Astrocyte (in vitro differentiated cells and primary cell): ENCODE measurements at regions not wholly inside any gene's neighbourhood (a gene's known extent, or its start where the extent isn't known, plus 50 kb on each side); places are given as distances from the start of the nearest gene placed in this dataset.

ENCODE experiments used
- DNase-seq: peaks from one replicate; pipeline ENCODE4 v3.0.0-alpha.2; 2010; ENCODE audit warnings: low read depth
- FAIRE-seq: peaks from 2 replicates; lab custom pipeline; 2011; peaks lifted over from hg19 to GRCh38; lab: Jason Lieb, UNC
- H2AFZ ChIP-seq: 2 replicates; pipeline ENCODE4 v1.6.0; 2012; ENCODE audit warnings: low read depth, low read length, inconsistent platforms
- H3K27ac ChIP-seq: 2 replicates; pipeline ENCODE4 v1.5.1; 2011; ENCODE audit warnings: low read depth, low read length, inconsistent platforms
- H3K27me3 ChIP-seq: 2 replicates; pipeline ENCODE4 v1.6.0; 2011; ENCODE audit warnings: low read length, inconsistent platforms; ENCODE audit not compliant: insufficient read depth
- H3K36me3 ChIP-seq: 2 replicates; pipeline ENCODE4 v1.5.1; 2011; ENCODE audit warnings: low read length, inconsistent platforms; ENCODE audit not compliant: insufficient read depth
- H3K4me1 ChIP-seq: 2 replicates; pipeline ENCODE4 v1.5.1; 2011; ENCODE audit warnings: low read length, inconsistent platforms; ENCODE audit not compliant: insufficient read depth
- H3K4me2 ChIP-seq: 2 replicates; pipeline ENCODE4 v1.6.0; 2012; ENCODE audit warnings: low read length, inconsistent platforms
- H3K4me3 ChIP-seq: 2 replicates; pipeline ENCODE4 v1.5.1; 2011; ENCODE audit warnings: low read depth, mild to moderate bottlenecking, low read length, inconsistent platforms; ENCODE audit not compliant: insufficient read depth
- H3K79me2 ChIP-seq: 2 replicates; pipeline ENCODE4 v1.6.0; 2012; ENCODE audit warnings: mild to moderate bottlenecking, low read length, inconsistent platforms; ENCODE audit not compliant: insufficient read depth
- H3K9ac ChIP-seq: 2 replicates; pipeline ENCODE4 v1.6.0; 2012; ENCODE audit warnings: mild to moderate bottlenecking, low read length, inconsistent platforms
- H3K9me3 ChIP-seq: 2 replicates; pipeline ENCODE4 v1.5.1; 2012; ENCODE audit warnings: low read depth, mild to moderate bottlenecking, low read length, inconsistent platforms; ENCODE audit not compliant: insufficient read depth
- H4K20me1 ChIP-seq: 2 replicates; pipeline ENCODE4 v1.6.0; 2012; ENCODE audit warnings: low read length, inconsistent platforms; ENCODE audit not compliant: insufficient read depth
- H3K27ac Mint-ChIP-seq: one replicate; pipeline ENCODE4 v1.8.0; 2021; ENCODE audit warnings: mild to moderate bottlenecking, mixed read lengths; ENCODE audit not compliant: unreplicated experiment
- H3K27me3 Mint-ChIP-seq: one replicate; pipeline ENCODE4 v1.8.0; 2021; ENCODE audit warnings: low read depth, mixed read lengths; ENCODE audit not compliant: unreplicated experiment
- H3K36me3 Mint-ChIP-seq: one replicate; pipeline ENCODE4 v1.8.0; 2021; ENCODE audit warnings: low read depth, mixed read lengths; ENCODE audit not compliant: unreplicated experiment
- H3K4me1 Mint-ChIP-seq: one replicate; pipeline ENCODE4 v1.8.0; 2021; ENCODE audit warnings: low read depth, mixed read lengths; ENCODE audit not compliant: unreplicated experiment
- H3K4me3 Mint-ChIP-seq: one replicate; pipeline ENCODE4 v1.8.0; 2021; ENCODE audit warnings: mild to moderate bottlenecking, moderate library complexity, mixed read lengths; ENCODE audit not compliant: unreplicated experiment
- H3K9me3 Mint-ChIP-seq: one replicate; pipeline ENCODE4 v1.8.0; 2021; ENCODE audit warnings: mild to moderate bottlenecking, mixed read lengths; ENCODE audit not compliant: unreplicated experiment
- EZH2 ChIP-seq: IDR thresholded peaks from 2 replicates; pipeline ENCODE4 v1.6.1; 2012; ENCODE audit warnings: mild to moderate bottlenecking, low read length, inconsistent platforms; ENCODE audit not compliant: insufficient read depth
- TF ChIP-seq, protein P1 (sequence below): IDR thresholded peaks from 2 replicates; pipeline ENCODE4 v1.5.1; 2011; ENCODE audit warnings: low read depth, mild to moderate bottlenecking, inconsistent platforms, low read length, moderate library complexity; ENCODE audit not compliant: insufficient read depth

DNA sequence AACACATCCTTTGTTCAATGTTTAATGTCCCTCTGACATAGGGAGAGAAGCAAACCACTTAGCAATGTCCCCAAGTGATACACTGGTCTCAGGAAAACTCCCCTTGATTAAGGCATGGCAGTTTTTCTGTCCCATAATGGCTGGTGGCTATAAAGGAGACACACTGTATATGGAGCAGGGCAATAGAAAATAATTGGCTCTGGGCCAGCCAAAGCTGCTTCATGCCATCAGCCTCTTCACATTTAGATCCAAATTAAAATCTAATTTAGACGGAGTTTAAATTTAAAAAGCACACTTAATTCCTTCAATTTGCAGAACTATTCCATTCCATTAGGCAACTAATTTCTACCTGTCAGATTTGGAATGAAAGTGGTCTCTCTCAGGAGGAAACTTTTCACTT, 638.1 kb downstream of the DSC3 start:
- Histone ChIP-seq H3K79me2 (no peaks in the 10 kb centered on the region), H3K4me1 (no peaks in the 10 kb centered on the region), H2AFZ (no peak overlapping the region), H3K4me3 (no peak overlapping the region), H3K27ac (no peak overlapping the region), H3K9ac (no peak overlapping the region), H3K27me3 (no peaks in the 10 kb centered on the region), H3K9me3 (no peaks in the 10 kb centered on the region), H4K20me1 (no peaks in the 10 kb centered on the region), H3K4me2 (no peak overlapping the region), H3K36me3 (no peaks in the 10 kb centered on the region)
- no peaks in the 10 kb centered on the region for H3K36me3 Mint-ChIP-seq
- TF ChIP-seq EZH2 = no peak
- TF ChIP-seq, protein P1, sequence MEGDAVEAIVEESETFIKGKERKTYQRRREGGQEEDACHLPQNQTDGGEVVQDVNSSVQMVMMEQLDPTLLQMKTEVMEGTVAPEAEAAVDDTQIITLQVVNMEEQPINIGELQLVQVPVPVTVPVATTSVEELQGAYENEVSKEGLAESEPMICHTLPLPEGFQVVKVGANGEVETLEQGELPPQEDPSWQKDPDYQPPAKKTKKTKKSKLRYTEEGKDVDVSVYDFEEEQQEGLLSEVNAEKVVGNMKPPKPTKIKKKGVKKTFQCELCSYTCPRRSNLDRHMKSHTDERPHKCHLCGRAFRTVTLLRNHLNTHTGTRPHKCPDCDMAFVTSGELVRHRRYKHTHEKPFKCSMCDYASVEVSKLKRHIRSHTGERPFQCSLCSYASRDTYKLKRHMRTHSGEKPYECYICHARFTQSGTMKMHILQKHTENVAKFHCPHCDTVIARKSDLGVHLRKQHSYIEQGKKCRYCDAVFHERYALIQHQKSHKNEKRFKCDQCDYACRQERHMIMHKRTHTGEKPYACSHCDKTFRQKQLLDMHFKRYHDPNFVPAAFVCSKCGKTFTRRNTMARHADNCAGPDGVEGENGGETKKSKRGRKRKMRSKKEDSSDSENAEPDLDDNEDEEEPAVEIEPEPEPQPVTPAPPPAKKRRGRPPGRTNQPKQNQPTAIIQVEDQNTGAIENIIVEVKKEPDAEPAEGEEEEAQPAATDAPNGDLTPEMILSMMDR = no peak
- no peak for FAIRE-seq
- peaks cover under 1% of the 10 kb centered on the region for H3K9me3 Mint-ChIP-seq
- no peak overlapping the region for H3K27ac Mint-ChIP-seq
- DNase-seq = no peak
- no peaks in the 10 kb centered on the region for H3K27me3 Mint-ChIP-seq
- H3K4me1 Mint-ChIP-seq = no peaks in the 10 kb centered on the region
- H3K4me3 Mint-ChIP-seq = no peak overlapping the region

GRCh38 chr18:30403278-30403677, 639.3 kb downstream of the DSC3 start:
- no peaks in the 10 kb centered on the region for H3K36me3 ChIP-seq
- H3K4me3 Mint-ChIP-seq = no peak overlapping the region
- H3K27ac Mint-ChIP-seq = no peak overlapping the region
- DNase-seq (no peak), FAIRE-seq (no peak)
- H3K9me3 ChIP-seq = no peaks in the 10 kb centered on the region
- H3K4me3 ChIP-seq = no peak overlapping the region
- H3K36me3 Mint-ChIP-seq = no peaks in the 10 kb centered on the region
- H3K4me2 ChIP-seq = no peak overlapping the region
- TF ChIP-seq, protein P1 = no peak
- TF ChIP-seq EZH2 = no peak
- no peaks in the 10 kb centered on the region for H4K20me1 ChIP-seq
- no peaks in the 10 kb centered on the region for H3K27me3 Mint-ChIP-seq
- no peak overlapping the region for H3K9ac ChIP-seq
- H3K9me3 Mint-ChIP-seq = no peaks in the 10 kb centered on the region
- H3K27me3 ChIP-seq = no peaks in the 10 kb centered on the region
- no peaks in the 10 kb centered on the region for H3K4me1 ChIP-seq
- H3K79me2 ChIP-seq = no peaks in the 10 kb centered on the region
- H3K4me1 Mint-ChIP-seq = no peaks in the 10 kb centered on the region
- no peak overlapping the region for H2AFZ ChIP-seq
- no peak overlapping the region for H3K27ac ChIP-seq

DNA sequence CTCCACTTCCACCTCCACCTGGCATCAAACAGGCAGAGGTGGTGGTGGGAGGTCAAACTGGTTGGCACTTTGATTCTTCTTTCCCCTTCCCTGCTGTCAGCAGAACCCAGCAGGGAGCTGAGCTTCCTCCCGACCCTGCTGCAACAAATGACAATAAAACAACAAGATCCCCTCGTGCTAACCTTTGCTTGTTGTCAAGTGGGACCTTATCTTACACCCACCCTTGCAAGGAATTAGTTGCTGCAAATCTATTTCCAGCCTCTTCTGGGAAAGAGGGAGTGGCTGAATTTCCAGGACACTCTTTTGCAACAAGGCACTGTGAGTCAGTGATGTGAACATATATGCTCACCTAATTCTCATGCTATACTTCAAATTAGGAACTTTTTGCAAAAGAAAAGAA, 655.1 kb downstream of the DSC3 start:
- FAIRE-seq = no peak
- H3K4me2 ChIP-seq = no peak overlapping the region

More for the DNA sequence above, 655.1 kb downstream of the DSC3 start:
- Histone ChIP-seq H3K9me3 (no peaks in the 10 kb centered on the region), H3K4me1 (no peaks in the 10 kb centered on the region), H2AFZ (no peak overlapping the region), H3K36me3 (no peaks in the 10 kb centered on the region), H4K20me1 (no peaks in the 10 kb centered on the region), H3K9ac (no peak overlapping the region), H3K27me3 (no peaks in the 10 kb centered on the region), H3K4me3 (no peak overlapping the region), H3K79me2 (no peaks in the 10 kb centered on the region), H3K27ac (no peak overlapping the region)
- no peak overlapping the region for H3K4me3 Mint-ChIP-seq
- H3K36me3 Mint-ChIP-seq = no peaks in the 10 kb centered on the region
- H3K4me1 Mint-ChIP-seq = no peaks in the 10 kb centered on the region
- H3K9me3 Mint-ChIP-seq = no peaks in the 10 kb centered on the region
- no peak overlapping the region for H3K27ac Mint-ChIP-seq
- H3K27me3 Mint-ChIP-seq = no peaks in the 10 kb centered on the region
- no peak for TF ChIP-seq EZH2
- TF ChIP-seq, protein P1 = no peak
- no peak for DNase-seq
